ENCODE measurements at regions not wholly inside any gene's neighbourhood (a gene's known extent, or its start where the extent isn't known, plus 50 kb on each side); places are given as distances from the start of the nearest gene placed in this dataset.

DNA sequence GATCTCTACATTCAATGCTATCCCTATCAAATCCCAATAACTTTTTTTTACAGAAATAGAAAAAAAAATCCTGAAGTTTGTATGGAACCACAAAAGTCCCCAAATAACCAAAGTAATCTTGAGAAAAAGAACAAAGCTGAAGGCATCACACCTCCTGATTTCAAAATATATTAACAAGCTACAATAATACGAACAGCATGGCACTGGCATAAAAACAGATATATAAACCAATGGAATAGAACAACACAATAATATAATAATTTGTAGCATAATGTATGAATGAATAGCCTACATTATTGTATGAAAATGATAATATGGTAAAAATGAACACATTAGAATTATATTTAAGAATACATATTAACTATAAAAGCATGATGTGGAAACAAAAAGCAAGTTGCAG, 76.7 kb upstream of the TMC3 start:
- no peak for FAIRE-seq
- intact Hi-C loops (cut with DNase I), result no loop called here

DNA sequence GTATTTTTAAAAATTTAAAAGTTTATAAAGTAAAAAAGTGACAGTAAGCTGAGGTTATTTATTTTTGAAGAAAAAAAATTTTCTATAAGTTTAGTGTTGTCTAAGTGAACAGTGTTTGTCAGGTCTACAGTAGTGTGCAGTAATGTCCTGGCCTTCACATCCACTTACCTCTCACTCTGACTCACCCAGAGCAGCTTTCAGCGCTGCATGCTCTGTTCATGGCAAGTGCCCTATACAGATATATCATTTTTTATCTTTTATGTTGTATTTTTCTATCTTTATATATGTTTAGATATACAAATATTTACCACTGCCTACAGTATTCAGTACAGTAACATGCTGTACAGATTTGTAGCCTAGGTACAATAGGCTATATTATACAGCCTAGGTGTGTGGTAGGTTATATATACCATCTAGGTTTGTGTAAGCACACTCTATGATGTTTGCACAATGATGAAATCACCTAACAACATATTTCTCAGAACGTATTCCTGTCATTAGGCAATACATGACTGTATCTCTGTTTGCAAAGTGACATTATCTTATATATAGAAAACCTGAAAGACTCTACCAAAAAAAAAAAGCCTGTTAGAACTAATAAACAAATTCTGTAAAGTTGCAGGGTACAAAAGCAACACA, 75.9 kb upstream of the TMC3 start:
- WGBS, 2 donors, result 51 to 52% methylated on average over 2 of the region's 2 CpGs
- no peak for DNase-seq
- intact Hi-C loops (cut with DNase I), result no loop called here
- Histone ChIP-seq H3K4me1 (no peaks in the 10 kb centered on the region), H3K36me3 (no peaks in the 10 kb centered on the region), H3K27ac (no peak overlapping the region), H3K27me3 (no peaks in the 10 kb centered on the region), H3K9me3 (no peaks in the 10 kb centered on the region), H3K4me3 (no peak overlapping the region)
- TF ChIP-seq, protein P1, sequence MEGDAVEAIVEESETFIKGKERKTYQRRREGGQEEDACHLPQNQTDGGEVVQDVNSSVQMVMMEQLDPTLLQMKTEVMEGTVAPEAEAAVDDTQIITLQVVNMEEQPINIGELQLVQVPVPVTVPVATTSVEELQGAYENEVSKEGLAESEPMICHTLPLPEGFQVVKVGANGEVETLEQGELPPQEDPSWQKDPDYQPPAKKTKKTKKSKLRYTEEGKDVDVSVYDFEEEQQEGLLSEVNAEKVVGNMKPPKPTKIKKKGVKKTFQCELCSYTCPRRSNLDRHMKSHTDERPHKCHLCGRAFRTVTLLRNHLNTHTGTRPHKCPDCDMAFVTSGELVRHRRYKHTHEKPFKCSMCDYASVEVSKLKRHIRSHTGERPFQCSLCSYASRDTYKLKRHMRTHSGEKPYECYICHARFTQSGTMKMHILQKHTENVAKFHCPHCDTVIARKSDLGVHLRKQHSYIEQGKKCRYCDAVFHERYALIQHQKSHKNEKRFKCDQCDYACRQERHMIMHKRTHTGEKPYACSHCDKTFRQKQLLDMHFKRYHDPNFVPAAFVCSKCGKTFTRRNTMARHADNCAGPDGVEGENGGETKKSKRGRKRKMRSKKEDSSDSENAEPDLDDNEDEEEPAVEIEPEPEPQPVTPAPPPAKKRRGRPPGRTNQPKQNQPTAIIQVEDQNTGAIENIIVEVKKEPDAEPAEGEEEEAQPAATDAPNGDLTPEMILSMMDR (IDR thresholded peaks at IDR 0.05), result no peak
- no peak for ATAC-seq
- no peak for FAIRE-seq

More for the DNA sequence above, 76.7 kb upstream of the TMC3 start:
- 91 to 98% methylated on average over 1 of the region's 1 CpG for WGBS, 2 donors
- Histone ChIP-seq H3K4me3 (no peak overlapping the region), H3K27ac (no peak overlapping the region), H3K36me3 (no peaks in the 10 kb centered on the region), H3K9me3 (no peaks in the 10 kb centered on the region), H3K27me3 (no peaks in the 10 kb centered on the region), H3K4me1 (no peaks in the 10 kb centered on the region)
- TF ChIP-seq, protein P1 (IDR thresholded peaks at IDR 0.05), result no peak
- no peak for ATAC-seq
- no peak for DNase-seq

DNA sequence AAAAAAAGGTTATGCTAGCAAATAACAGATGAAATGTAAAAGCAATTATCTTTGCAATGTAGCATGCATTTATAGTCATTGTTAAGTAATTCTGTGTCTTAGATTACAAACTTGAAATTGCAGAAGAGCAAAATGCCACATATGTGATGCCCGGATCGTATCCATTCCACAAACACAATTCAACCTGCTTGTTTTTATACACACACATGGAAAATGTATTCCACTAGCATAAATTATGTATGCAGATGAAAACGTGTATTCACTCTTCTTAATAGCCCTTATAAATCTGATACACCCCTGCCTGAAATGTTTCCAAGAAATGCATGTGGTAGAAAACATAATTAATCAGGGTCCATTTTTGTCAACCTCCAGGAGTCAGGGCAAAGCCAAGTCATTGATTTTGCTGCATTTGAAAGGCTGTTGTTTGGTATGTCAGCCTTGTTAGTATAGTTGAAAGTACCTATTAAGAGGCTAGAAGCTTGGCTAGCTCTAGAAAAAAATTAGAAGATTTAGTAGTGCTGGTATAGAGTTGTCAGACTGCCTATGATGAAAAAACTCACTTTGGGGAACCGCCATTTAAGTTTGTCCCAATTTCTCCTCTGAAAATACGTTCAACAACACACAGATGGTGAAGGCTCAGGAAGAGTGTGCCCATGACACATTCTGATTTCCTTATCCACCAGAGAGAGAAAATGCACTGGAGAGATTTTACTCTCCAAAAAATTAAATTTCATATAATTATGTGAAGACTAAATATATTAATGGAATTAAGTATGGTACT, 69.2 kb upstream of the TMC3 start:
- ATAC-seq (no peak), FAIRE-seq (no peak), DNase-seq (no peak)
- no peaks in the 10 kb centered on the region for H3K4me1 ChIP-seq
- H3K9me3 ChIP-seq, result no peaks in the 10 kb centered on the region
- intact Hi-C loops (cut with DNase I), result no loop called here
- TF ChIP-seq, protein P1 (IDR thresholded peaks at IDR 0.05), result no peak
- H3K27me3 ChIP-seq, result no peaks in the 10 kb centered on the region
- no peak overlapping the region for H3K27ac ChIP-seq
- no peak overlapping the region for H3K4me3 ChIP-seq
- WGBS, 2 donors, result 75 to 76% methylated on average over 5 of the region's 5 CpGs
- H3K36me3 ChIP-seq, result no peaks in the 10 kb centered on the region

DNA sequence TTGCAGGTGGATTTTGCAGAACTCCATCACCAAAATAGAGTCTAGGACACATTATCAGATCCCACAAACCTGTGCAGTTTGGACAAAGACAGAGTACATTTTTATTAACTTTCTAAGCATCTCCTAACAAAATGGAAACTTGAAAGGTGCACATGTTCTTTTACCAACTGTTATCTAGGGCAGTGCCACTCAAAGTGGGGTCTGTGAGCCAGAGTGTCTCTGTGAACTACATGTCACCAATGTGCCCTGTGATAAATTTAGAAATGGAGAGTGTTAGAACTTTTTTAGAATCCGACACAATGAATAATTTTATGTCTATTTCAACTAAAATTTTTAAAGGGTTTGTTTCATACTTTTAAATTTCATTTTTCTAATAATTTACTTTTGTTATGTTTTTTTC, 68.4 kb upstream of the TMC3 start:
- DNase-seq (no peak), ATAC-seq (no peak), FAIRE-seq (no peak)
- no peak overlapping the region for H3K27ac ChIP-seq
- no peaks in the 10 kb centered on the region for H3K4me1 ChIP-seq
- no peak overlapping the region for H3K4me3 ChIP-seq
- no peaks in the 10 kb centered on the region for H3K9me3 ChIP-seq
- no peaks in the 10 kb centered on the region for H3K27me3 ChIP-seq
- TF ChIP-seq, protein P1 (IDR thresholded peaks at IDR 0.05), result no peak
- intact Hi-C loops (cut with DNase I), result no loop called here
- 83 to 93% methylated on average over 1 of the region's 1 CpG for WGBS, 2 donors
- H3K36me3 ChIP-seq, result no peaks in the 10 kb centered on the region

DNA sequence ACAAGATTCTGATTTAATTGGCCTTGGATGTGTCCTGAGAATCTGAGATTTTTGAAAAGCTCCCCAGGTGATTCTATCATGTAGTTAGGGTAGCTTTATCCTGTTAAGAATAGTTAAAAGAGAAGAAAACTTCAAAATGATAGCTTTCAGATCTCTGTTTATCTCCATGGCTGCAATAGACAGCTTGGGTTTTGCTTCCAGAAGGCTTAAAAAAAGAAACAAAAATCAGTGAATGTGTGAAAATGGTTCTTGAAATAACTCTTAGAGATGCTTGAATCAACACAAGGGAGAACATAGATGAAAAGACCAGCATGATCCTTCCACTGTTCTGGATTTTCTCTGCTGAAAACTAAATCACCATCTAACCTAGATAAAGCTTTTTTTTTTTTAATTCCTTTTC, 60.8 kb upstream of the TMC3 start:
- H3K27ac ChIP-seq, result no peak overlapping the region
- H3K4me3 ChIP-seq, result no peak overlapping the region
- H3K36me3 ChIP-seq, result no peaks in the 10 kb centered on the region
- H3K27me3 ChIP-seq, result no peaks in the 10 kb centered on the region
- TF ChIP-seq, protein P1 (IDR thresholded peaks at IDR 0.05), result no peak
- FAIRE-seq, result no peak
- H3K9me3 ChIP-seq, result no peaks in the 10 kb centered on the region
- DNase-seq, result no peak
- no peak for ATAC-seq
- no peaks in the 10 kb centered on the region for H3K4me1 ChIP-seq
- intact Hi-C loops (cut with DNase I), result no loop called here
